SK-MEL-5 (cell line): ENCODE measurements at regions not wholly inside any gene's neighbourhood (a gene's known extent, or its start where the extent isn't known, plus 50 kb on each side); places are given as distances from the start of the nearest gene placed in this dataset.

Source experiments
- DNase-seq: peaks from one replicate; pipeline ENCODE4 v3.0.0-alpha.2; 2016; ENCODE audit warnings: low read depth, low spot score
- in situ Hi-C: cut with HindIII; loops from 2 replicates; pipeline ENCODE4 v1.10.0; 2016; ENCODE audit warnings: low sequenced_read_pairs, high pct_unique_total_duplicates, low pct_unique_long_range_greater_than_20kb

DNA sequence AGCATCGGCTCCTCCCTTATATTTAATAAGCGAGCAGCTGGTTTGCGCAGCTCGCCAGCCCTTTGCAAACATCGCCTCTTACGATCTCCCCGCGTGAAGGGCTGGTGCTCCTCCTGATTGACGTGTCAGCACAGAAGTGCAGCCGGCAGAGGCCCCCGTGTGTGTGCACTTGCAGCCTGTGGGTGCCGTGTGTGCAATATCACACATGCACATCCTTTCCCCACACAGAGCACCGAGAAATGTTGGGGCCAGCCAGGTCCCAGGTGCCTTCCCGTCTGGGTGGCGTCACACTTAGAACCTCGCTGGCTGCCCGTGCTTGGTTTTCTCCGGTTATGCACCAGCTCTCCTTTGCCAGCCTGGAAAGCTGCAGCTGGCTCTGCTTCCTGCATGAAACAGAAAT is 126.6 kb upstream of the AJAP1 start:
- in situ Hi-C loops: no loop called here
- no peak for DNase-seq

GRCh38 chr1:4528590-4528989 is 125.8 kb upstream of the AJAP1 start:
- in situ Hi-C loops: no loop called here
- DNase-seq: no peak

- in situ Hi-C loops: no loop called here
- no peak for DNase-seq
Observed at GRCh38 chr1:4529446-4530165, 124.8 kb upstream of the AJAP1 start.

- in situ Hi-C loops: no loop called here
- no peak for DNase-seq
Observed at GRCh38 chr1:4530166-4530785, 124.1 kb upstream of the AJAP1 start.

DNA sequence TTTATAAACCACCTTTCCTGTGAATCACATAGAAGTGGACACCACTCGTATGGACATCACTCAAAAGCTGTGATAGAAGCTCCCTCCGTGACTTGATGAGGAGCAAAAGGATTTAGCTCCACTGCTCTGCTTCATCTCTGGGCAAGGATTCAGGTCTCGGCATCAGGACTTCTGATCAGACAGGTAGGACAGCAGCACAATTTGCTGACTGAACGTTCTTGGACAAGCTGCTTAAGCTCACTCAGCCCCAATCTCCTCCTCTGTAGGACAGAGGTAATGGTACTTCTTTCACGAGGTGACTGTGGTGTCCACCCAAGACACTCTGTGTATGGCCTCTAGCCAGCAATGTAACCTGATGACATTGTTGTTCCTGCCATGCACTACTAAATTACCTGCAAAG is 122.6 kb upstream of the AJAP1 start:
- in situ Hi-C loops: no loop called here

DNA sequence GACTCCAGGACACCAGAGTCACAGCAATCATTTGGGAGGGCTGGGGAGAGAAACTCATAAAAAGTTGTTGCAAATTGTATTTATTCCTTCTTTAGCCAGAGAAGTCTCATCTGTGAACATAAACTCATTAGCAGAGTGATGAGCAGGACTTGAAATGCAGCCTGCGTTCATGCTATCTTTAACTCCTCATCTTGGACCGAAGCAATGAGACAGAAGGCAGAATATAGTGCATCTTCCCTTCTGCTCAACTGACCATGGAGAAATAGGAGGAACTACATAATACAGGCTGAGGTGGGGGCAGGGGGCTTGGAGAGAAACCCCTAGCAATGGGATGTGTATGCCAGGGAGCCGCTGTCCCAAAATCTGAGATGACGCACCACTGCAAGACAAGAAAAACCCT is 121.8 kb upstream of the AJAP1 start:
- in situ Hi-C loops: no loop called here
- DNase-seq: no peak

More for the DNA sequence above, 122.6 kb upstream of the AJAP1 start:
- no peak for DNase-seq

DNA sequence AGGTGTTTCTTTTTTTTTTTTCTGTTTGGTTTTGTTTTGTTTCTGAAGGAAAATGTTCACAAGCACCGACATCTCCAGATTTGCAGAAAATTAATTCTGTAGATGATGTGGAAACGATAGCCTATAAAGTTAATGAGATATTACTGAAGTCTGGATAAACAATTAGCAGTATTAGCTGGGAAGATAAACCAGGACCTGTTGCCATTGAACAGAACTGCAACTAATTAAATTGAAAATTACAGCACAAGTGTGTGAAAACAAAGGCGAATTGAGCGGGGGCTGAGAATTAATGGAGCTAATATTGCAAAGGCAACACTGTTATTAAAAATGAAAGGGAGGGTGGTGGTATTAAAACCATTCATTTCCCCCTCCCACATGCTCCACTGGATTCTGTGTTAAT is 107.5 kb upstream of the AJAP1 start:
- DNase-seq: no peak
- in situ Hi-C loops: no loop called here

GRCh38 chr1:4549930-4550329 is 104.5 kb upstream of the AJAP1 start:
- no peak for DNase-seq
- in situ Hi-C loops: no loop called here

GRCh38 chr1:4550941-4551340 is 103.5 kb upstream of the AJAP1 start:
- DNase-seq: no peak

GRCh38 chr1:4551706-4552105 is 102.7 kb upstream of the AJAP1 start:
- in situ Hi-C loops: no loop called here
- DNase-seq: no peak

More at GRCh38 chr1:4550941-4551340, 103.5 kb upstream of the AJAP1 start:
- in situ Hi-C loops: no loop called here

- in situ Hi-C loops: no loop called here
- DNase-seq: no peak
Observed at GRCh38 chr1:4553761-4554160, 100.6 kb upstream of the AJAP1 start.

DNA sequence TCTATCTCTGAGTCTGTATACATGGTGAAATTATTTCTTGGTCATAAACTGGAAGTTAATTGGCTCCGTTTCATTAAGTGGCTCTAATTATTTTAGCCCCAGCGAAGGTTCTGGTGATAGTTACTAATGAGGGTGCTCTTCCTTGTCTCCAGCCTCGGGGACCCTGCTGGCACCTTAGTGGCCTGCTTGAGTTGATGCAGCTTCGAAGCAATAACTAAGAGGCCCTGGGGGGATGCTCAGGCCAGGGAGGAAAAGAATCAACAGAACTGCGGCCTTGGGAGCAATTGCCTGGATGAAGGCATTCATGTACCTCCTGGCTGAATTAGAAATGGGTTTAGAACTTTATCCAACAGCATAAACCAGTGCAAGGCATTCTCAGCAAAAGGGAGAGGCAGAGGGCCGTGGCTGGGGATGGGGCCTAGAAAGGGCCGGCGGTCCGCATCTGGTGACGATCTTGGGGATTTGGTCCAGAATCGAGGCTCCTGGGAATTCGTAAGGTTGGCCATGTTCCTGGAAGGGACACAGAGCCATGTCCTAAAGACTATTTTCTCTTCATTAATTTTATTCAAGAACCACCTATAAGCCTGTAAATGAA is 100.0 kb upstream of the AJAP1 start:
- in situ Hi-C loops: no loop called here
- no peak for DNase-seq

DNA sequence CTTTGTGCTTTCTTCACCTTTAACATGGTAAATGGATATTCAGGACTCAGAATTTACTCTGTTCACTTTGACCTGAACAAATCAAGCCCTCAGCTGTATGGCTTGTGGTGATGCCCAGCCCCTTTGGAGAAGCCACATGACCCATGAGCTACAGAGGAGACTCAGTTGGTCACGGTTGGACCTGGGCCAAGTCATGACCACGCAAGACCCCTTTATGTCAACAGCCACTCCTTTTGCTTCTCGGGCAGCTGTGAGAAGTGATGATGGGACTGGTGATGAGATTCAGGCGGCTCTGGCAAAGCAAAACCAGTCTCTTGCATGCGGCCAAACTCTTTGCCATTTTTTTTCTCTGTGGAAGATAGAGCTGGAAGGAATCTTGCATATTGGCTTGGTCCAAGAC is 96.5 kb upstream of the AJAP1 start:
- in situ Hi-C loops: no loop called here
- DNase-seq: no peak

- no peak for DNase-seq
- in situ Hi-C loops: no loop called here
Observed at GRCh38 chr1:4561205-4561604, 93.2 kb upstream of the AJAP1 start.

DNA sequence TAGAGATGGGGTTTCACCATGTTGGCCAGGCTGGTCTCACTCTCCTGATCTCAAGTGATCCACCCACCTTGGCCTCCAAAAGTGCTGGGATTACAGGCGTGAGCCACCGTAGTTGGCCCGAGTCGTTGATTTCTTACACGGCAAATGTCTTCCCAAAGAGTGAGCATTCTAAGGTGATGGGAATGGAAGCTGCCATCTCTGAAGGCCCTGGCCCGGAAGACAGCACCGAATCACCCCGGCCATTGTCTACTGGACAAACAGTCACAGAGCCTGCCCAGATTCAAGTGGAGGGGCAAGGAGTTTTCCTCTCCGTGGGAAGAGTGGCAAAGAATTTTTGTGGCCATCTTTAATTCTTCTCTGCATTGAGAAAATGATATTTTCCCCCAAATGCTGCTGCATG is 92.1 kb upstream of the AJAP1 start:
- in situ Hi-C loops: no loop called here
- no peak for DNase-seq

DNA sequence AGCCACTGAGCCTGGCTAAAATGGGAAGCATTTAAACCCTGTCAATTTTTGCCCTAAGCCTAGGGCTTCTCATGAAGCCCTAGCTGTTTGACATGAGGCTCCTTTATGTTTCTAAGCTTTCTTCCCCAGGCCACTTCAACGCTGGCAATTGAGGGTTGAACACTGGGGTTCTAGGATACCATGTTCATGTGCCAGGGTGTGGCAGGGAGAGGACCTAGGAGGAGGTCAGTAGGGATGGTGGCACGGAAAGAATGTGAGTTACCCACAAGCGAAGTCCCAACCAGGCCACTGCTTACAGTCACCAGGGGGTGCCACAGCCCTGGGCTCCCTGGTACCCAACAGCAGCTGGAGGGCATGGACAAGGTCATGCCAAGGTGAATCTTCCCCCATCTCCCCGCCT is 90.8 kb upstream of the AJAP1 start:
- in situ Hi-C loops: no loop called here
- no peak for DNase-seq

- in situ Hi-C loops: no loop called here
- no peak for DNase-seq
Observed at GRCh38 chr1:4564051-4564450, 90.4 kb upstream of the AJAP1 start.

DNA sequence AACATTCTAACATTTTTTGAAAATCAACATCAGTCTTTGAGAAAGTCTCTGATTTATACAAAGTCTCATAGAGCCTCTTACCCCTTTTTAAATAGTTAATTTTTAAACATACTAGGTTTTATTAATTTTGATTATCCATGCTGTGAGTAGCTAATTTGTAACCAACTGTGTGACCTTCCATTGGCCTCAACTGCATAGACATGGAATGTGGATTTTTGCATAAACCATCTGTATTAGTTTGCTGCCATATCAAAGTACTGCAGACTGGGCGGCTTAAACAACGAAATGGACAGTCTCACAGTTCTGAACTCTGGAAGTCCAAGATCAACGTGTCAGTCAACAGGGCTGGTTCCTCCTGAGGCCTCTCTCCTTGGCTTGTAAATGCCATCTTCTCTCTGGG is 89.2 kb upstream of the AJAP1 start:
- in situ Hi-C loops: no loop called here
- DNase-seq: no peak

DNA sequence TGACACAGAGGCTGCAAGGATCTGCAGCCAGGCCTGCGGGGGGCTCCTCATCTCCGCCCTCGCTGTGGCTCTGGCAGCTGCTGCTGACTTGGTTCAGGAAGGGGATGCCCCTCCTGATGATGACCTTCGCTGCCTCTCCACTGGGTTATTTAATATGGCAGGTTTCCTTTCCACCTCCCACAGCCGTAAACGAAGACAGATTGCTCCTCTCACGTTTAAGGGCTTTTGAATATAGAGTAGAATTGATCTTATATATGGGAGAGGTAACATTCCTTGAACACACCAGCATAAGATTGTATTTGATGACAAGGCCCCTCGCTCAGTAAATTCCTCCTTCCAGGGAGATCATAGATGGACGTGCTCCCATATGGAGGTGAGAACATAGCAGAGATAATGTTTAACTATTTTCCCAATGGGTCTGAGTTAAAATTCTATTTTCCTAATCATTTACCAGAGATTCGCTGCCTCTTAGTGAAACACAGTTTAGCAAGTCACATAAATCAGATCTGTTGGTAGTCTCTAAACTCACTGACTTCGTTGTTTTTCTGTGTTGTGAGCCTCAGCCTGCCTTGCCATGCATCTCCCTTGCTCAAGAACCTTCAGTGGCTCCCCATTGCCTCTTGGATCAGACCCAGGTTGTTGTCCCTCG is 88.5 kb upstream of the AJAP1 start:
- in situ Hi-C loops: no loop called here
- DNase-seq: no peak
